B cell (primary cell): ENCODE measurements at regions not wholly inside any gene's neighbourhood (a gene's known extent, or its start where the extent isn't known, plus 50 kb on each side); places are given as distances from the start of the nearest gene placed in this dataset.

Experiments used
- EZH2 ChIP-seq: IDR thresholded peaks from 2 replicates; pipeline ENCODE4 v1.6.1; 2012; ENCODE audit warnings: borderline replicate concordance, low read depth, mild to moderate bottlenecking, moderate library complexity, low read length; ENCODE audit not compliant: insufficient read depth, poor library complexity, severe bottlenecking
- TF ChIP-seq, protein P1 (sequence below): fragments of 200-600 bp; IDR thresholded peaks from one replicate; pipeline ENCODE4 v1.8.0; 2022; ENCODE audit warnings: antibody characterized with exemption, mild to moderate bottlenecking

DNA sequence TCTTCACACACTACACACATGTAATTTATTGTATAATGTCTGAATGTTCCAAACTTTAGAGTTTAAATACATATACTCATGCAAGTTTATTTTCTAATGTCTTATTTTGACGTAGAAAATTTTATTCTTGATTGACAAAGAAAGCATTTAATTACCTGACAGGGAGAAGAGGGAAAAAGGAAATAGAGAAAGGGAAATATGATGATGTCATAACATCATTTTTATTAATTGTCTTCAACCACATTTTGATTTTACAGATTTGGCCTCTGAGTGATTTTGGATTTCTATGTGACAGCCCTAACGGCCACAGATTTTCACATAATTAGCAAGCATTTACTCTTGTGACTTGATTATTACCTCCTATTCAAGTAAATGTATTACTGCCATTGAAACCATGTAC lies 106.1 kb upstream of the FSTL4 start:
- TF ChIP-seq, protein P1, sequence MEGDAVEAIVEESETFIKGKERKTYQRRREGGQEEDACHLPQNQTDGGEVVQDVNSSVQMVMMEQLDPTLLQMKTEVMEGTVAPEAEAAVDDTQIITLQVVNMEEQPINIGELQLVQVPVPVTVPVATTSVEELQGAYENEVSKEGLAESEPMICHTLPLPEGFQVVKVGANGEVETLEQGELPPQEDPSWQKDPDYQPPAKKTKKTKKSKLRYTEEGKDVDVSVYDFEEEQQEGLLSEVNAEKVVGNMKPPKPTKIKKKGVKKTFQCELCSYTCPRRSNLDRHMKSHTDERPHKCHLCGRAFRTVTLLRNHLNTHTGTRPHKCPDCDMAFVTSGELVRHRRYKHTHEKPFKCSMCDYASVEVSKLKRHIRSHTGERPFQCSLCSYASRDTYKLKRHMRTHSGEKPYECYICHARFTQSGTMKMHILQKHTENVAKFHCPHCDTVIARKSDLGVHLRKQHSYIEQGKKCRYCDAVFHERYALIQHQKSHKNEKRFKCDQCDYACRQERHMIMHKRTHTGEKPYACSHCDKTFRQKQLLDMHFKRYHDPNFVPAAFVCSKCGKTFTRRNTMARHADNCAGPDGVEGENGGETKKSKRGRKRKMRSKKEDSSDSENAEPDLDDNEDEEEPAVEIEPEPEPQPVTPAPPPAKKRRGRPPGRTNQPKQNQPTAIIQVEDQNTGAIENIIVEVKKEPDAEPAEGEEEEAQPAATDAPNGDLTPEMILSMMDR = no peak
- no peak for TF ChIP-seq EZH2
